ENCODE measurements at regions not wholly inside any gene's neighbourhood (a gene's known extent, or its start where the extent isn't known, plus 50 kb on each side); places are given as distances from the start of the nearest gene placed in this dataset.

- TF ChIP-seq CTCF (IDR thresholded peaks at IDR 0.05) (no peak), POLR2A (IDR thresholded peaks at IDR 0.05) (no peak)
Measured at GRCh38 chr12:131583090-131583712, 127.7 kb upstream of the SFSWAP start.
